G401 (cell line): ENCODE measurements at regions not wholly inside any gene's neighbourhood (a gene's known extent, or its start where the extent isn't known, plus 50 kb on each side); places are given as distances from the start of the nearest gene placed in this dataset.
"Not testable (repeated sequence)": the region's sequence is repeated elsewhere in the genome, so short reads cannot be mapped to it uniquely, and the experiment has no call there.

Experiments used
- DNase-seq: peaks from one replicate; pipeline ENCODE4 v3.0.0-alpha.2; 2015; ENCODE audit warnings: low spot score
- in situ Hi-C: cut with HindIII; loops from 2 replicates; pipeline ENCODE4 v1.10.0; 2016; ENCODE audit warnings: low sequenced_read_pairs, mixed read lengths

- DNase-seq, result no peak
- in situ Hi-C loops, result no loop called here
Observed at GRCh38 chr5:93243481-93243880, 337.5 kb downstream of the NR2F1-AS1 start.

- DNase-seq, result no peak
- in situ Hi-C loops, result no loop called here
Observed at GRCh38 chr5:93240228-93240834, 340.7 kb downstream of the NR2F1-AS1 start.

- no peak for DNase-seq
- in situ Hi-C loops, result no loop called here
Observed at GRCh38 chr5:93236807-93237421, 344.1 kb downstream of the NR2F1-AS1 start.

- DNase-seq, result no peak
- in situ Hi-C loops, result no loop called here
Observed at GRCh38 chr5:93235761-93236160, 345.3 kb downstream of the NR2F1-AS1 start.

GRCh38 chr5:93226202-93226735 lies 354.8 kb downstream of the NR2F1-AS1 start:
- in situ Hi-C loops, result no loop called here

GRCh38 chr5:93225748-93226147 lies 355.3 kb downstream of the NR2F1-AS1 start:
- in situ Hi-C loops, result no loop called here
- no peak for DNase-seq

More at GRCh38 chr5:93226202-93226735, 354.8 kb downstream of the NR2F1-AS1 start:
- DNase-seq, result no peak

- no peak for DNase-seq
Observed at GRCh38 chr5:93224624-93225023, 356.4 kb downstream of the NR2F1-AS1 start.

GRCh38 chr5:93221773-93222172 lies 359.2 kb downstream of the NR2F1-AS1 start:
- no peak for DNase-seq
- in situ Hi-C loops, result no loop called here

More at GRCh38 chr5:93224624-93225023, 356.4 kb downstream of the NR2F1-AS1 start:
- in situ Hi-C loops, result no loop called here

- no peak for DNase-seq
- in situ Hi-C loops, result no loop called here
Observed at GRCh38 chr5:93220431-93220830, 360.6 kb downstream of the NR2F1-AS1 start.

- in situ Hi-C loops, result no loop called here
- DNase-seq, result no peak
Observed at GRCh38 chr5:93219641-93220145, 361.3 kb downstream of the NR2F1-AS1 start.

- DNase-seq, in situ Hi-C loops: not testable (repeated sequence)
Observed at GRCh38 chr5:93213111-93213794, 367.8 kb downstream of the NR2F1-AS1 start.

- in situ Hi-C loops, result no loop called here
- DNase-seq, result peak; percentile 97
Observed at GRCh38 chr5:93209476-93209875, 371.5 kb downstream of the NR2F1-AS1 start.

- in situ Hi-C loops, result no loop called here
- no peak for DNase-seq
Observed at GRCh38 chr5:93208141-93208751, 372.8 kb downstream of the NR2F1-AS1 start.

GRCh38 chr5:93206203-93206602 lies 374.8 kb downstream of the NR2F1-AS1 start:
- in situ Hi-C loops, result no loop called here
- no peak for DNase-seq

GRCh38 chr5:93201061-93201460 lies 380.0 kb downstream of the NR2F1-AS1 start:
- in situ Hi-C loops, result no loop called here
- no peak for DNase-seq

GRCh38 chr5:93196986-93197385 lies 384.0 kb downstream of the NR2F1-AS1 start:
- in situ Hi-C loops, result no loop called here
- DNase-seq, result no peak

GRCh38 chr5:93193431-93194347 lies 387.3 kb downstream of the NR2F1-AS1 start:
- no peak for DNase-seq
- in situ Hi-C loops, result no loop called here

GRCh38 chr5:93192683-93193082 lies 388.3 kb downstream of the NR2F1-AS1 start:
- in situ Hi-C loops, result no loop called here

GRCh38 chr5:93192087-93192486 lies 388.9 kb downstream of the NR2F1-AS1 start:
- DNase-seq, result no peak
- in situ Hi-C loops, result no loop called here

More at GRCh38 chr5:93192683-93193082, 388.3 kb downstream of the NR2F1-AS1 start:
- no peak for DNase-seq
